ENCODE measurements at regions not wholly inside any gene's neighbourhood (a gene's known extent, or its start where the extent isn't known, plus 50 kb on each side); places are given as distances from the start of the nearest gene placed in this dataset.
"Not testable (repeated sequence)": the region's sequence is repeated elsewhere in the genome, so short reads cannot be mapped to it uniquely, and the experiment has no call there.

GRCh38 chr1:104266612-104267011 is 516.9 kb downstream of the AMY1C start:
- H3K4me3 ChIP-seq (replicated peaks in 1 of 2; ENCODE audit: low read depth in 2 of 2, low read length in 2 of 2): no peak overlapping the region
- no peak for TF ChIP-seq CTCF (IDR thresholded peaks at IDR 0.05; ENCODE audit: low read depth, low read length)
- DNase-seq (ENCODE audit: low read depth in 2 of 2): no peak

GRCh38 chr1:104288322-104288721 is 538.6 kb downstream of the AMY1C start:
- H3K4me3 ChIP-seq (replicated peaks in 1 of 2; ENCODE audit: low read depth in 2 of 2, low read length in 2 of 2); DNase-seq (ENCODE audit: low read depth in 2 of 2): not testable (repeated sequence)

DNA sequence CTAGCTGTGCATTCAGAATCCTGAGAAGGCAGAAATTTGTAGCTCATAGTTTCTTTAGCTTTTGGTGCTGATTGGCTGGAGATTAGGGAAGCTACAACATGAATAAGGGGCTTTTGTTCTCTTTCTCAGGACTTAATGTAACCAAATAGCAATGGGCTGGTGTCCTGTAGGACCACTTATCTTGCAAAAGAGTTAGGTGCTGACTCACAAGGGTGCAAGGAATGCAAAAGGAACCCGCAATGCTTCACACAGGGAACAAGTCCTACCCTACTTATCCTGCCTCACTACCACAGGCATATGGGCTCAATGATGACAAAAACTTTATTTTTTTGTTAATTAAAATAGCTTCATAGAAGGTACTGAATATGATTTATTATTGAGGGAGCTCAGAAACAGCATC is 541.5 kb downstream of the AMY1C start:
- no peak for DNase-seq (ENCODE audit: low read depth in 2 of 2)
- TF ChIP-seq CTCF (IDR thresholded peaks at IDR 0.05; ENCODE audit: low read depth, low read length): no peak
- H3K4me3 ChIP-seq (replicated peaks in 1 of 2; ENCODE audit: low read depth in 2 of 2, low read length in 2 of 2): no peak overlapping the region

GRCh38 chr1:104294259-104294658 is 544.6 kb downstream of the AMY1C start:
- TF ChIP-seq CTCF (IDR thresholded peaks at IDR 0.05; ENCODE audit: low read depth, low read length): no peak
- DNase-seq (ENCODE audit: low read depth in 2 of 2): no peak
- no peak overlapping the region for H3K4me3 ChIP-seq (replicated peaks in 1 of 2; ENCODE audit: low read depth in 2 of 2, low read length in 2 of 2)

GRCh38 chr1:104295511-104295910 is 545.8 kb downstream of the AMY1C start:
- no peak for TF ChIP-seq CTCF (IDR thresholded peaks at IDR 0.05; ENCODE audit: low read depth, low read length)
- H3K4me3 ChIP-seq (replicated peaks in 1 of 2; ENCODE audit: low read depth in 2 of 2, low read length in 2 of 2): no peak overlapping the region
- no peak for DNase-seq (ENCODE audit: low read depth in 2 of 2)

DNA sequence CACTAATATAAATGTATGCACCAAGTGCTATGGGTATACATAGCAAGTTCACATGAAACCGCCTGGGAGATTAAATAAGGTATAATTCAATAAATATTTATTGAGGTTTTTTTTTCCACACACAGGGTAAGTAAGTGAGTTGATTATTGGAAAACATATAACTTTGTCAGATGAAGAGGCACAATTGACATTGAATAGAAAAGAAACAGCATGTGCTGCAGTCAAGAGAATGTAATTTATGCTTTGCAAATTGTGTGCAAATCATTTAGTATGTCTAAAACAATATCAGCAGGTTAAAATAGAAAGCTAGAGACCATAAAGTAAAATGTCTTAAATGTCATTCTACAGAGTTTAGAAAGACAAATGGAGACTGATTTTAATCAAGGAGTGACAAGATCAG is 560.0 kb downstream of the AMY1C start:
- no peak overlapping the region for H3K4me3 ChIP-seq (replicated peaks in 1 of 2; ENCODE audit: low read depth in 2 of 2, low read length in 2 of 2)
- no peak for DNase-seq (ENCODE audit: low read depth in 2 of 2)
- TF ChIP-seq CTCF (IDR thresholded peaks at IDR 0.05; ENCODE audit: low read depth, low read length): no peak

- DNase-seq (ENCODE audit: low read depth in 2 of 2): no peak
- H3K4me3 ChIP-seq (replicated peaks in 1 of 2; ENCODE audit: low read depth in 2 of 2, low read length in 2 of 2): no peak overlapping the region
- TF ChIP-seq CTCF (IDR thresholded peaks at IDR 0.05; ENCODE audit: low read depth, low read length): no peak
These were observed 566.1 kb downstream of the AMY1C start for GRCh38 chr1:104315823-104316222.

Measured in cardiac fibroblast (primary cell).